Spleen (tissue), 7 donors: ENCODE measurements at regions not wholly inside any gene's neighbourhood (a gene's known extent, or its start where the extent isn't known, plus 50 kb on each side); places are given as distances from the start of the nearest gene placed in this dataset.

Source experiments
- CTCF ChIP-seq, 11 experiments: fragments of 200-600 bp in 7 of 11; fragments of 450-650 bp in 4 of 11; sonication (generic) in 4 of 11; IDR thresholded peaks in 8 of 11; conservative IDR thresholded peaks in 3 of 11; 1 replicate in 7 of 11; 2 replicates in 4 of 11; pipeline versions ENCODE4 v1.4.0 to v1.8.0; 2016 to 2021; ENCODE audit warnings: antibody characterized with exemption in 11 of 11, inconsistent platforms in 4 of 11, mild to moderate bottlenecking in 1 of 11
- POLR2AphosphoS5 ChIP-seq, 3 donors: sonication (generic); formaldehyde crosslinking; IDR thresholded peaks; one replicate each; pipeline ENCODE4 v1.5.1; 2017; ENCODE audit warnings: antibody characterized with exemption in 3 of 3
- donor health status: DM: no; HTN: no; CAD: no; lungs with moderate emphysema.
- donor health status: DM: no; HTN: no; CAD: no.
- donor health status: DM: no; HTN: no; CAD: no.

- TF ChIP-seq CTCF (IDR thresholded peaks at IDR 0.05 in 8 of 11, conservative IDR thresholded peaks at IDR 0.05 in 3 of 11) (no peak), POLR2AphosphoS5 (IDR thresholded peaks at IDR 0.05) (no peak)
Observed at GRCh38 chr6:164569509-164569908, 739.9 kb downstream of the C6orf118 start.
